SK-N-MC (cell line): ENCODE measurements at regions not wholly inside any gene's neighbourhood (a gene's known extent, or its start where the extent isn't known, plus 50 kb on each side); places are given as distances from the start of the nearest gene placed in this dataset.

Experiments used
- EZH2 ChIP-seq: fragments of 200-600 bp; sonication (generic); IDR thresholded peaks from one replicate; pipeline ENCODE4 v1.6.1; 2017; ENCODE audit warnings: antibody characterized with exemption
- POLR2AphosphoS5 ChIP-seq: IDR thresholded peaks from 2 replicates; pipeline ENCODE4 v1.6.1; 2012; ENCODE audit warnings: mild to moderate bottlenecking, low read depth, low read length, borderline replicate concordance

GRCh38 chr20:40452758-40453157, 236.3 kb downstream of the MAFB start:
- no peak for TF ChIP-seq POLR2AphosphoS5
- no peak for TF ChIP-seq EZH2
